ENCODE measurements at regions not wholly inside any gene's neighbourhood (a gene's known extent, or its start where the extent isn't known, plus 50 kb on each side); places are given as distances from the start of the nearest gene placed in this dataset.

DNA sequence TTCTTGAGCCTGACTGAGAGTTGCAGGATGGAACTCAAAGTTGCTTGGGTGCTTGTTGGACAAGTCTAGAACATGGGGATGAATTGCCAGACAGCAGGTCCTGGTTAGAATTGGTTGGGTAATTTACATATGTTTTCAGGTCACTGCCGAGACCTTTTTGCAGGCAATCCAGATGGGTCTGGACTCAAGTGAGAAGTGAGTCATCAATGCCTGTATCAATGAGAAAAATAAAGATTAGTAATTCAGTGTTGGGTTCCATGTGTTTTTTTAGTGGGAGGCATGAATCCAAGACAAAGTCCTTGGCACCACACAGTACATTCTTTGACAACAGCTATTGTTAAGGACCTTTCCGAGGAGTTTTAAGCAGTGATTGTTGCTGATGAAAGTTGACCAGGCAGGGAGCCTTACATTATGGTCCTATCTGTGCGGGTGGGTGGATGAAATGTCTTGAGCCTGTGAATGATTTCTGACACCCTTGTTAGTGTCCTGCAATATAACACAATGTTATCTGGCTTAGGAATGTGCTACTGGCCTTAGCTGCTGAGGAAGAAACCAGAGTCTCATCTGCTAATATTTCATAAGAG, 77.7 kb downstream of the CRYGS start:
- no peak for TF ChIP-seq POLR2A (IDR thresholded peaks at IDR 0.05)
- no peak for TF ChIP-seq POLR2AphosphoS5 (IDR thresholded peaks at IDR 0.05)
- TF ChIP-seq, protein P1, sequence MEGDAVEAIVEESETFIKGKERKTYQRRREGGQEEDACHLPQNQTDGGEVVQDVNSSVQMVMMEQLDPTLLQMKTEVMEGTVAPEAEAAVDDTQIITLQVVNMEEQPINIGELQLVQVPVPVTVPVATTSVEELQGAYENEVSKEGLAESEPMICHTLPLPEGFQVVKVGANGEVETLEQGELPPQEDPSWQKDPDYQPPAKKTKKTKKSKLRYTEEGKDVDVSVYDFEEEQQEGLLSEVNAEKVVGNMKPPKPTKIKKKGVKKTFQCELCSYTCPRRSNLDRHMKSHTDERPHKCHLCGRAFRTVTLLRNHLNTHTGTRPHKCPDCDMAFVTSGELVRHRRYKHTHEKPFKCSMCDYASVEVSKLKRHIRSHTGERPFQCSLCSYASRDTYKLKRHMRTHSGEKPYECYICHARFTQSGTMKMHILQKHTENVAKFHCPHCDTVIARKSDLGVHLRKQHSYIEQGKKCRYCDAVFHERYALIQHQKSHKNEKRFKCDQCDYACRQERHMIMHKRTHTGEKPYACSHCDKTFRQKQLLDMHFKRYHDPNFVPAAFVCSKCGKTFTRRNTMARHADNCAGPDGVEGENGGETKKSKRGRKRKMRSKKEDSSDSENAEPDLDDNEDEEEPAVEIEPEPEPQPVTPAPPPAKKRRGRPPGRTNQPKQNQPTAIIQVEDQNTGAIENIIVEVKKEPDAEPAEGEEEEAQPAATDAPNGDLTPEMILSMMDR (IDR thresholded peaks at IDR 0.05 in 8 of 11, conservative IDR thresholded peaks at IDR 0.05 in 3 of 11) = no peak
